GM19463 (cell line): ENCODE measurements at regions not wholly inside any gene's neighbourhood (a gene's known extent, or its start where the extent isn't known, plus 50 kb on each side); places are given as distances from the start of the nearest gene placed in this dataset.

Experiments
- ATAC-seq: cut with Tn5 transposase; IDR thresholded peaks from one replicate; pipeline ENCODE4 v1.9.1; 2021; ENCODE audit warnings: mild to moderate bottlenecking, moderate library complexity; ENCODE audit not compliant: unreplicated experiment

DNA sequence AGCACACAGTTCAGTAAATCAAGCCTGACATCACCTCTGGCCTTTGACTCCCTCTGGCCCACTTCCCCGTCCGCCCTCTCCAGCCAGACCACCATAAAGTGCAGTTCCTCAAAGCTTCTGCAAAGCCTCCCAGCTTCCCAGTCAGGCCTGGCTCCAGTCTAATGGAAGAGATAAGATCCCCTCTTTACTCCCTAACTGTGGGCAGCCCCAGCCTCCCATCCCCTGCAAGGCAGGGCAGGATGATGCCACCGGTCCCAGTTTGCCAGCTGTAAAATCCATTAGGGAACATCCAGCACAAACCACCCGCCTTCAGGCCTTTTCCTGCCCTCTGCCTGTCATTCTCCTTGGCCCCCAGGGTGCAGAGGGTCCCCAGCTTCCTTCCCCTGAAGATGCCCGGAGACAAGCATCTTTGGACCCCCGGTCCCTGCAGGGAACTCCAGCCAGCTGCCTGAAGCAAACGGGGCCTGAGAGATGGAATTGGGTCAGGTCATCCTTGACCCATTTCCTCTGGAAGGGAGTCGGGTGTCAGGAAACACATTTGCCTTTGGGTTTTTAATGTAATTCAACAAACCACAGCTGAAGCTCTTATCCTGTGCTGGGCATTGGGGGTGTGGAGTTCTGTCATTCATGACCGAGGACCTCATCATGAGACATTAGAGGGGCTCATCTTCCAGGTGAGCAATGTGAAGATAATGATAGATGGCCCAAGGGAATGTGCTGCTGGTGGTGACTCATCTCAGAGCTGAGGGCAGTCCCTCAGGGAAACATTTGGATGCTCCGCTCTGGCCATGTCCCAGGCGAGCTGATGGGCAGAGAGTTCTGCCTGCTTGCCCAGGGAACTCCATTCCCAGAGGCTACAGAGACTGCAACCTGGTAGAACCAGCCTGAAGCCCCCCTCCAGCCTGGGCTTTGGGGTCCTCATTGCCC is 93.8 kb upstream of the CLMN start:
- ATAC-seq = no peak

DNA sequence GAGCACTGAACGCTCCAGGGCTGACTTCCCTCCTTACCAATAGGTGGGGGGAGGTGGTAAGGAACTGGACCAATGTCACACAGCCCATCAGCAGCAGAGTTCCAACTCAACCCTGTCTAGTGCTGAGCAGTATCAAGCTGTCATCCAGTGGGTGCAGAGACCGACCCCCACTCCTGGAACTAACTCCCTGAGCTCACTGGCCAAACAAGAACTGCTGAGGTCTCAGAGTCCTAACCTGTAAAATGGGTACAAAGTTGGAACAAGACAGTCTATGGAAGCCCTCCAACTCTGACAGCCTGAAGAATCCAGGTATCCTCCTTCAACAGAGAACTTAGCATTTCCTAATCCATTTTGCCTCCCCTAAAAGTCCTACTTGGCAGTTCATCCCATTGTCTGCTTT is 91.1 kb upstream of the CLMN start:
- ATAC-seq = no peak

DNA sequence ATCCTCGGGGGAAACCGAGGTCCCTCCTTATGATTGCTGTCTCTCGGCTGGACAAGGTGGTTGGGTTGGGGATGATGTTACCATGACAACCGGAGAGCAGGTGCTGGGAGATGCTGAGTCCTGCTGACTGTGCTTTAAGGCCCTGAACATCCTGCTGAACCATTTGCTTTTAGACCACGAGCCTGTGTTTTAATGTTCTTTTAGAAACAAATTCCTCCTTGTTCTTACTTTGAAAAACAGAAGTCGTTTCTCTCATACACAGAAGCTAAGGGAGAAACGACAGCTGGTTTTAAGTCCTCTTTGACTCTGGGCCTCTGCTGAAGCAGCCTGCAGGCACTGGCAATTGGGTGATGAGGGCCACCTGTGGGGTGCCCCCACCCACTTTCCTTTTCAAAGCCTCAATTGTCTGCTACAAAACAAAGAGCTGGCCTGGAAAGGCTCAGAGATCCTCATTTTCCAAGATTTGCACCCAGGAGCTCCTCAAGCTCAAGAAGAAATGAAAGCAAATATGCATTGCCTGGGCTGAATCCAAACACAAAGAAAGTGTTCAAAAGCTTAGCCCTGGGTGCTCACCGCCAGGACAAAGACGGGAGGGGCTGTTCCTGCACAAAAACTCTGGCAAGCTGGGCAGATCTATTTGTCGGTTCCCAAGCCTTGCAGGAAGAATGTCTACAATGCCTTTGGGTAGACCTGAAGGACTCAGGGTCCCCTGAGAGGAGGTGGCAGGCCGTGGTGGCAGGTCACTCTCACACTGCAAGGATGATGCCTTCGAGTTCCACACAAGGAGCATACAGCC is 90.0 kb upstream of the CLMN start:
- ATAC-seq = no peak

DNA sequence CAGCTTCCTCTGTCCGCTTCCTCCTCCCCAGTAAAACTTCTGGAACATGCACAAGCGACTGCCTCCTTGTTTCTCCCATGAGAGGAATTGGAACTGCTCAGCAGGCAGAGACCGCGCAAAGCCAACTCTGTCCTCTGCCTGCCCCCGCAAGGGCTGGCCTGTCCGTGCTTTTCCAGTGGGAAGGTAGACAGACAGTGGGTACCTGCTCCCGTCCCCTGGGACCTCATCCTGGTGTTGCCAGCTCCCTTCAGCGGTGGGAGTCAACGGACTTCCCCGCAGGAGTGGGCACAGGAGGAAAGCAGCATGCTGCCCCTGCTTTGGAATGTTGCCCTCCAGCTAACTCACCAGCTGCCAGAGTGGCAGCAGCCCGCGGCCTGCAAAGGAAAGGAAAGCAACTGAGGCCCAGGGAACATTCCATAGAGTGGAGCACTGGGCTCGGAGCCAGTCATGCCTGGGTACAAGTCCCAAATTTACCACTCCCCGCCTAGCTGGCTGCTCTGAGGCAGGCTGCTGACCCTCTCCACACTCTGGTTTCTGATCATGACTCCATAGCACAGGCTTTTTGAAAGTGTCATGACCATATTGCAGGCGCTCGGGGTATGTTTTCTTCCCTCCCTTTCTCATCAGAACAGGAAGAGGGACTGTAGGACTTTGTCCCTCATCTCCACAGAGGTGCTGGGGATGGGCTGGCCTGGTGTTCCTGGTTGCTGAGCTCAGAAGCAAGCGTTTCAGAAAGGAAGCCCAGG is 89.2 kb upstream of the CLMN start:
- no peak for ATAC-seq

DNA sequence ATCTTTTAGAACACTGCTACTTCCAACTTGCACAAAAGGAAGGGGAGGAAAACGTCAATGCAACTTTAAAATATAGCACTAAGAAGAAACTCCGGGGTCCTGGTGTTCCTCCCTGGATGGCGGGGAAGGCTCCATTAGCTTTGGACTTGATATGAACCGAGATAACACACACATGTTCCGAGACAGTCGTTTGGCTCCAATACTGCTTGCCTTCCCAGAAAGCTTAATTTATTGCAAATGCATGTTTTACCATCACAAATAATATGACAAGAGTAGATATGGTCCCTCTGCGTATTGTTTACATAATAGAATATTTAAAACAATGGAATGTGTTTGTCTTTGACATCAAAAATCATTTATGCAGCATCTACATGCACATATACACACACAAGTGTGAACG is 87.6 kb upstream of the CLMN start:
- ATAC-seq = no peak

DNA sequence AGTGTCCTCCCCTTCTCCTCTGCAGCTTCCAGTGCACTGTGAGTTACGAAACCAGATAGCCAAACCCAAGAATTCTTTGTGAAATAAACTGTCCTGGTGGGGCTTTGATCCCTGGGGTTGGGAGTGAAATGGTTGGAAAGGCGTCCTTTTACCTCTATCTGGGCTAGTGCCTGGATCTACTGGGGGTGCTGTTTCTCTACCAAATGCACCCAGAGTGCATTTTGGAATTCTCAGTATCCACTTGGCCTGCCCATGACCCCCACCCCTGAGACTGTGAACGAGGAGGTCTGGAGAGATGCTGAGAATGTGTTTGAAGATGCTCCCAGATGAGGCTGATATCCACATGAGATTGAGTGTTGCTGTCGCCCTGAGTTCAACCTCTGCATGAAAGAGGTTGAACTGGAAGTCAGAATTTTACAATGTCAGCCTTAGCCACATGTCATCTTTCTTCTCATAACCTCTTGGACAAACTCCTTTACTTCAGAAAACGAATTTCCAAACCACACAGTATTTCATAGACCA is 87.1 kb upstream of the CLMN start:
- ATAC-seq = no peak

DNA sequence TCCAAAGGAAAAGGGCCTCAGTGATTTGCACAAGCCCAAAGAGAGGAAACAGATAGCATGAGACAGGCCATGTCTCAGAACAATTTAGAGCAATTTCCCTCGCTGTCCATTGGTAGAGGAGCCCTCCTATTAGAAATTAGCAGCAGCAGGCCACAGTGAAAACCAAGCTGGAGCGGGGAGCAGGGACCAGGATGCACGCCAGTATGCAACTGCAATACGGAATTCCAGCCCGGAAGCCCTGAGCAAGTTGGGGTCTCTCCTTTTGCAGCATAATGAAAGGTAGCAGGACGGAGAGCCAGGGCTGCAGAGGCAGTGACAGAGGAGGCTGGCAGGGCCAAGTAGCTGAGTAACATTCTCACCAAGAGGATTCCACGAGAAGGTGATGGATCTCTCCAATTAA is 84.9 kb upstream of the CLMN start:
- no peak for ATAC-seq

DNA sequence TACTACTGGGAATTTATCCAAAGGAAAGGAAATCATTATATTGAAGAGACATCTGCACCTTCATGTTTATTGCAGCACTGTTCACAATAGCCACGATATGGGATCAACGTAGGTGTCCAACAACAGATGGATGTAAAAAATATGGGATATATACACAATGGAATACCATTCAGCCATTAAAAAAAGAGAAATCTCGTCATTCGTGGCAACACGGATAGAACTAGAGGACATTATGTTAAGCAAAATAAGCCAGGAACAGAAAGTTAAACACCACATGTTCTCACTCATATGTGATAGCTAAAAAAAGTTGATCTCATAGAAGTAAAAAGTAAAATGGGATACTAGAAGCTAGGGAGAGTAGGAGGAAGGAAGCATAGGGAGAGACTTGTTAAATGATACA is 82.9 kb upstream of the CLMN start:
- no peak for ATAC-seq

DNA sequence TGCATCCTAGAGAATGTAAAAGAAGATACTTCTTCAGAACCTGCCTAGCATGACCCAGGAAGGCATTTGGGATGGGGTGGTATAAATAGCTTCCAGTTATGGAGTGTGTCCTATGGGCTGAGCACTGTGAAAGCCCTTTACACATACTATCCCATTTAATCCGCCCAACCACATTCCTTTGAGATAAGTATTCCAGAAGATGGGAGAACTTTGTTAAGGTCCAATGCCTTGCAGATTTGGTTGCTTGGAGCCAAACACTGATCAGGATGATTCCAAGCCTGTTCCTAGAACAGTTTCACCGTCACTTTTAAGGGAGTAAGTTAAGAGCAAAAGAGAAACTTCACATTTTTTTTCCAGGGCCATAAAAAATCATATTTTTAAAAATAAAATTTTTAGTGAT is 82.5 kb upstream of the CLMN start:
- no peak for ATAC-seq

DNA sequence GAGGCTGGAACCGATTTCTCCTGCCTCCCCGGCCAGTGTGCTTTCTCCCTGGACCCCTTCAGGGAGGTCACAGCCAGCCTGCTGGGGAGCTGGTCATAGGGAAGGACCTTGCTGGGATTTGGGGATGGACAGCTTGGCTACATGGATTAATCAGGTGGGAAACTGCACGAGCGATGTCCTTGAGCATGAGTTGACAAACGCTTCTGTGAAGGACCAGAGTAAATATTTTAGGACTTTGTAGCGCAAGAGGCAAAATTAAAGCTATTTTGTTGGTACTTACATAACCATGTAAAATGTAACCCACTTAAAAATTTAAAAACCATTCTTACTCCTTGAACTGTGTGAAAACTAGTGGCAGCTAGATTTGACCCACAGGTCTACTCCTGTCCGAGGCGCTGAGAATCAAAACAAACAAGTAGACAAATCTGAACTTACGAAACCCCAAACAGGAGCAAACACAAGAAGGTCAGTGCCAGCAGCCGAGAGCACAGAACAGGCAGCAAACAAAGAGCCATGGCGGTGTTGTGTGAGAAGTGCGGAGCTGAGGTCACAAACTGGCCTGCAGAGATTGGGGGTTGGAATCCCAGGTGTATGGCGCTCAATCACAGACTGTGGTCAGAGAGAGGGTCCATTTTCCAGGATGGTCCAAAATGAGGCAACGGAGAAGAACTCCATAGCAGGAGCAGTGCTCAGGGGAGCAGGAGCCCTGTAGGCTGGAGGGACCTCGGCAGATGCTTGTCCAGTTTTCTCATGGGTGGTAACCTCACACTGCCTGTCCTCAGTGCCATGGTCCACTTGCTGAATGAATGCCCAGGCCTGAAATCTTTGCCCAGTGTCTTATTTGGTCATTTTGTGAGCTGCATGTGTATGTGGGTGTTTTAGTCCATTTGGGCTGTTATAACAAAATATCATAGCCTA is 79.2 kb upstream of the CLMN start:
- no peak for ATAC-seq

DNA sequence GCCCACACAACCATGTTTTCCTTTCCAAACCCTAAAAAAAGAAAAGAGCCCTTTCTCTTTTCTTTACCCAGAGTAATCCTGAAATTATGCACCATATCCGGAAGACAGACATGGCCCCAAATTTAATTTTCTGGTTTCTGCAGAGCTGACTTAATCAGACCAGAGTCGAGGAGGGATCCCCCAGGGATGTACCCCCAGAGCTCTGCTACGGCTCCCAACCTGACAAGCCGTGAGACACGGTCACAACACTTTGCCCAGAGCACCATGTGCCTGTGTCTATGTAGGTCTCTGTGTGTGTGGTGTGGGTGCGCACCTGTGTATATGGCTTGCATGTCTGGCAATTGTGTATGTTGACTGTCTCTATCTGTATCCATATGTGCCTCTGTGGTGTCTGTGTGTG is 77.6 kb upstream of the CLMN start:
- ATAC-seq = no peak

DNA sequence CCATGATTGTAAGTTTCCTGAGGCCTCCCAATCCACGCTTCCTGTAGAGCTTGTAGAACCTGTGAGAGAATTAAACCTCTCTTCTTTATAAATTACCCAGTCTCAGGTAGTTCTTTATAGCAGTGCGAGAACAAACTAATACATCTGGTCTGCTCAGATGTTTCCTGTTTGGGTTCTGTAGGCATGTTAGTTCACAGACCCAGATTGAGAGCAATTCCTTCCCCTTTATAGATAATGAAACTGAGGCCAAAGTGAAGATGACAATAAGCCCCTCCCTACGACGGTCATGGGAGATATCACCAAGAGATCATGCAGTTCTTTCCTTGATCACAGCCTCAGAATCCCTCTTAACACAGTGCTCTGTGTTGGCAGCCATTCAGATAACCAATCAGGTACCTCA is 76.5 kb upstream of the CLMN start:
- no peak for ATAC-seq

DNA sequence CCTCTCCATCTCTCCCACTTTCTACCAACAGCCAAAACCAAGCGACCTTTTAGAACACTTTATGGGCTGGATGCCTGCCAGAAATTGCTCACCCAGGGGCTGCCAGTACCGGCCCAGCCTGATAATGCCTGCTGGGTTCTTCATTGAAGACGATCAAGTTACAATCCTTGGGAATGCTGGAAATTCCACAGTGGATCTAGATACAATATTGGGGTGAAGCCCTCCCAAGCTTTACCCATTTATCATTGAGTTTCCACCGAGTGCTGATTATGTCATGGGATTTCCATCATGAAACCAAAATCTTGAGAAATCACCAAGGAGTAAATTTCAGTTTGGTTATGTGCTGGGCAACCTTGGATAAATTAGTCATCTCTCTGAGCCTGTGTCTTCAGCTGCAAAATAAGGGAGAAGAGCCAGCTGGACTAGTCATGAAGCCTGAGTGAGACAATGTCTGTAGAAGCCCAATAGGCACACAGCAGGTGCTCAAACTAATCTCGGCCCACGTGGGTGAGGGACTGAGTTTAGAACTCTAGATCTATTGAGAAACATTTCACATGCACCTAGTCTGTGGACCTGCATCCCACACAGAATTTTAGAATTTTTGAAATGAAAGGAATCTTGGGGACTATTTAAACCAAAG is 75.5 kb upstream of the CLMN start:
- ATAC-seq = no peak

DNA sequence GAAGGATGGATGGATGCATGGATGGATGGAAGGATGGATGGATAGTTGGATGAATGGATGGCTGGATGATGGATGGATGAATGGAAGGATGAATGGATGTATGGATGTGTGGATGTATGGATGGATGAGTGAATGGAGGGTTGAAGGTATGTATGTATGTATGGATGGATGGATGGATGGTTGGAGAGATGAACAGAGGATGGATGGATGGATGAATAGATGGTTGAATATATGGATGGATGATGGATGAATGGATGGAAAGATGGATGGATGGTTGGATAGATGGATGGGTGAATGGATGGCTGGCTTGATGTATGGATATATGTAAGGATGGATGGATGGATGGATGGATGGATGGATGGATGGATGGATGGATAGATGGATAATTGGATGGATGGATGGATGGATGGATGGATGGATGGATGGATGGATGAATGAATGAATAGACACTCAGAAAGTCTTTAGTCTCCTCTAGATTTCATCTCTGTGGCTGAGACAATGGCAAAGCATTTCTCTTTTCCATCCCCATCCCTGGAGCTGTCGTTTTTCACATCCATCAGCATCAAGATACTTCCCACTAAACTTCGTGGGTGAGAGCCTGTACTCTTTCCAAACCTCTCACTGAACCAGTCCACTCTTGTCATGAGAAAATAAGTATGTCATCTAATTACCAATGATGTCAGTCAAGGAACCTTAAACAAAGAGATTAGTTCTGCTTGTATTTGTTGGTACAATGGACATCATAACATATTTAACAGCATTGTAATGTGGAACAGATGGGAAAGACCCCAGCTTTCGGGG is 74.8 kb upstream of the CLMN start:
- ATAC-seq = no peak

DNA sequence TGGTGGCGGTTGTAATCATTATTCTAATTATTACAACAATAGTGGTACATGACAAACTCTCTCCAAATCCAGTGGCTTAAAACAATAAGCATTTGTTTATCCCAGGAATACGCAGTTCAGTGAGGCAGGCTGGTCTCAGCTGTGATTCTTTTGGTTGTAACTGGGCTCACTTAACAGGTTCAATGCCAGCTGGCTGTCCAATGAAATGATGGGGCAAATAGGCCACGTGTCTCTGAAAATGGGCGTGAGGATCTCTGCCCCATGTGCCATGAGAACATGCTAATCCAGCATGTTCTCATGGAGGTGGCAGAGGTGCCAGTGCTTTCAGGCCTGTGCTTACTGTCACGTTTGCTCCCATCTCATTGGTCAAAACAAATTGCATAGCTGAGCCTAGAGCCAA is 73.1 kb upstream of the CLMN start:
- ATAC-seq = no peak

DNA sequence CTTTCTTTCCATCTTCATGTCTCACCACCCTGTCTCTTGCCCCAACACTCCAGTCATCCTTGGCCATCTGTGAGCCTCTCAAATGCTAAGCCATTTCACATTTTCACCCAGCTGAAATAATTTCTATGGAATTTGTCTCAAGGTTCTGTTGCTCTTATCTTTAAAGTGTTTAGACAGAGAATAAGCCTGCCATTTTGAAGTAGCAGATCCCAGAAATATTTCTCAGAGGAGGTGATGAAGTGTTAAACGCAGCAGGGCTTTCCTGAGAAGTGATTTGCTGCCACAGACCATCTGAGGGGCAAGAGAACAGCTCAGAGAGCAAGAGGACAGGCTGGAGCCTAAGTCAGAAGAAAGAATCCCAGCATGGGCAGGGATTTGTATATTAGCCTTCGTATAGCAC is 71.6 kb upstream of the CLMN start:
- no peak for ATAC-seq

DNA sequence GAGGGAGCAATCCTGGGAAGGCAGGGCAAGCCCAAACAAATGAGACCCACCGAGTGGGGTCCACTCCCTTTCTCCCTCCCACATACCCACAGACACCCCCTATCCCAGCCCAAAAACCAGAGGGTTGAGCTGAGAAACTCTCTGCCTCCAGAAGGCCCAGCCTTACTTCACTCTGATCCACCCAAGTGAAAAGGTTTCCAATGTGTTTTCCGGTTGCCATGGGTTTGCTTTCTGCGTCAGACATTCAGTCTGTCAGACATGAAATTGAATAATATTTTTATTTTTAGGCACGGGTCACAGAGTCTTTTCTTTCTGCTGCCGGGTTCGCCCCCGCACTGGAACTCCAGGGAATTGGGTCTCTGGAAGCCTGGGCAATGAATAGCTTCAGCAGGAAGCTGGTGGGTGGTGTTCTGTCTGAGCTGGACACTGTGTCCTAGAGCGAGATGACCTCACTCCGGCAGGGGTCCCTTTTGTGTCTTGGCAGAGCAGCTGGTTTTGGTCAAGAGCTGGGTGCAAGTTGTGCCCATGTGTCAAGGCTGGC is 69.8 kb upstream of the CLMN start:
- no peak for ATAC-seq

DNA sequence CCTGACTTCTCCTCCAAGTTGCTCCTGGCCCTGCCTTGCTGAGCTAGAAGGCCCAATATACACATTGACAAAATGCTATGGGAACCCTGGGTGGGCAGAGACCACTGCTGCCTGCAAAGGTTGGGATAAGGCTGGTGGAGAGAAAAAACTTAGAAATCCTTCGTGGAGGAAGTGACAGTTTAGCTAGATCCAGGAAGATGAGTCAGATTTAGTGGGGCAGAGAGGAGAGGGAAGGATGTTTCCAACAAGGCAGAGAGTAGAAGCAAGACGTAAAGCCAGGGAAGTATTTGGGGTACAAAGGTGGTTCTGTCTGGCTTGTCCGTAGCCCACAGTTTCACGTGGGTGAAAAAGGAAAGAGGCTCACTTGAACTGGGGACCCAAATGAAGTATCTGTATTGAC is 69.0 kb upstream of the CLMN start:
- ATAC-seq = no peak
